NCI-H1092 treated with DMSO at 0.1 percent for 48 hours (cell line): ENCODE measurements at regions not wholly inside any gene's neighbourhood (a gene's known extent, or its start where the extent isn't known, plus 50 kb on each side); places are given as distances from the start of the nearest gene placed in this dataset.
"Not testable (repeated sequence)": the region's sequence is repeated elsewhere in the genome, so short reads cannot be mapped to it uniquely, and the experiment has no call there.

Source experiments
- DNase-seq: peaks from one replicate; lab custom pipeline; 2025; lab: John Stamatoyannopoulos, UW

DNA sequence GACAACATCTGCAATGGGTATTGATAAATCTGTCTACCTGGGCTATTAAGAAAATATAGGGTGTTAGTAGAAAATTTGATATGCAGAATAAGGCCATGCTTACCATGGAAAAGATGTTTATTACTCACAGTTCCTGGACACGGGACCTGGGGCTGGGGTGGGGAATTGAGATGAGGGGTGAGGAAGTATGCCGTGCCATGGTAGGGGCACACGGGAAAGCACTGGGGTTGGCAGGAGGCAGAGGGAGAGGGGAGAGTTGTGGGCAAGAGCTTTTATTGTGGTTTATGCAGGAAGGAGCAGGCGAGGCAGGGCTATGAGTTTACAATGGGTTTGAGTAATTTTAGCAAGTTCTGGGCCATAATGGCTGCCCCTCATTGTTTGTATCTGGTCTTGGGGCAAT is 493.8 kb downstream of the SIPA1L2 start:
- no peak for DNase-seq

DNA sequence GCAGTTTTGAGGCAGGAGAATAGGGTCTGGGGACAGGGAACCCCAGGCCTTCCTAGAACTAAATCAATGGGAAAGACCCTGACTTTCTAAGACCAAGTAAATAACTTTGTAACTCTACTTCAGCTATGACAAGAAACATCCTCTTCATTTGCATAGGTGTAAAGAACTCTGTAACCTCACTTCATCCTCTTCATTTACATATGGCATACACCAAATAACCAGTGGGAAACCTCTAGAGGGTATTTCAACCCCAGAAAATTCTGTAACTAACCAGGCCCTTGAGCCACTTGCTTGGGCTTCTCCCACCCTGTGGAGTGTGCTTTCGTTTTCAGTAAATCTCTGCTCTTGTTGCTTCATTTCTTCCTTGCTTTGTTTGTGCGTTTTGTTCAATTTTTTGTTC is 495.6 kb downstream of the SIPA1L2 start:
- DNase-seq: no peak

- DNase-seq: no peak
These were observed 497.4 kb downstream of the SIPA1L2 start for GRCh38 chr1:232132572-232132971.

- DNase-seq: no peak
These were observed 498.1 kb downstream of the SIPA1L2 start for GRCh38 chr1:232131715-232132391.

DNA sequence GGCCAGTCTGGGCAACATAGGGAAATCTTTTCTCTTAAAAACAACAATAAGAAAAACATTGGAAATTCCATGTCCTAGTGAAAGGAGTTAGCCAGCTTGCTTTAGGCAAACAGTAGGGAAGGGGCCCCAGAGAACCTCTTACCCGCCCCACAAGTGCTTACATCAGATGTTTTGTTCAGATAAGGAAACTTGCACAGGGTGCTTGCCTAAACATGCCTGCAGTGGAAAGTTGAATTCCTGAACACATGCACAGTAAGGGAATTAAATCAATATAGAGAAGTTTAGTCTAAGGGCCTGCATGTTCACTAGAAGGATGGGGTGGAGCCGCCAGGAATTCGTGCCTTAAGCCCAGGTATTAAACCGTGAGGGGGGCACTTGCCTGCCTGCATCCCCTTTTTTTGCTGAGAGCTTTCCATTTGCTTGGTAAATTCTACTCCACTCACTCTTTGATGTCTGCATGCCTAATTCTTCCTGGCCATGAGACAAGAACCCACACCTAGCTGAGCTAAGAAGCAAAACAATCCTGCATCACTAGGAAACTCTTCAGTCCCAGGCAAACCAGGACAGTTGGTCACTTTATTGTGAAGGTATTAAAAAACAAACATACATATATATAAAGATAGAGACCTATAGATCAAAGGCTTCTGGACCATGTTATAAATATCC is 499.0 kb downstream of the SIPA1L2 start:
- DNase-seq: no peak

- no peak for DNase-seq
These were observed 500.6 kb downstream of the DISC1 start for GRCh38 chr1:232127190-232127589.

DNA sequence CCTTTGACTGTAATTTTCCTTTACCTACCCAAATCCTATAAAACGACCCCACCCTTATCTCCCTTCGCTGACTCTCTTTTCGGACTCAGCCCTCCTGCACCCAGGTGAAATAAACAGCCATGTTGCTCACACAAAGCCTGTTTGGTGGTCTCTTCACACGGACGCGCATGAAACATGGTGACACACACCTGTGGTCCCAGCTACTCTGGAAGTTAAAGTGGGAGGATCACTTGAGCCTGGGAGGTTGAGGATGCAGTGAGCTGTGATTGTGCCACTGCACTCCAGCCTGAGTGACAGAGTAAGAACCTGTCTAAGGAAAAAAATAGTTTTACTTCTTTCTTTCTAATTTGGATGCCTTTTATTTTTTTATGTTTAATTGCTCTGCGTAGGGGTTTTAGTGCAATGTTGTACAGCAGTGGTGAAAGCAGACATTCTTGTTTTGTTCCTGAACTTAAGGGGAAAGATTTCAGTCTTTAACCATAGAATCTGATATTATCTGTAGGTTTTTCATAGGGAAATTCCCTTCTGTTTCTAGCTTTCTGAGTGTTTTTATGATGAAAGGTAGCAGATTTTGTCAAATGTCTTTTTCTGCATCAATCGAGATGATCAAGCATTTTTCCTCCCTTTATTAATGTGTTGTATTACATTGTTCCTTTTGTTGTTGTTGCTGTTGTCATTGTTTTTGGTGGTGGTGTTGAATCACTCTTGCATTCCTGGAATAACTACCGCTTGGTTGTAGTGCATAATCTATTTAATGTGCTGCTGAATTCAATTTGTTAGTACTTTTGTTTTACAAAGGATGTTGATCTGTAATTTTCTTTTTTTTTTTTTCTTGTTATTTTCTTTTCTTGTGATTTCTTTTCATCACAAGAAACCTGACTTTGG is 497.4 kb downstream of the DISC1 start:
- DNase-seq: no peak

- not testable (repeated sequence) for DNase-seq
These were observed 491.3 kb downstream of the DISC1 start for GRCh38 chr1:232117903-232118302.

DNA sequence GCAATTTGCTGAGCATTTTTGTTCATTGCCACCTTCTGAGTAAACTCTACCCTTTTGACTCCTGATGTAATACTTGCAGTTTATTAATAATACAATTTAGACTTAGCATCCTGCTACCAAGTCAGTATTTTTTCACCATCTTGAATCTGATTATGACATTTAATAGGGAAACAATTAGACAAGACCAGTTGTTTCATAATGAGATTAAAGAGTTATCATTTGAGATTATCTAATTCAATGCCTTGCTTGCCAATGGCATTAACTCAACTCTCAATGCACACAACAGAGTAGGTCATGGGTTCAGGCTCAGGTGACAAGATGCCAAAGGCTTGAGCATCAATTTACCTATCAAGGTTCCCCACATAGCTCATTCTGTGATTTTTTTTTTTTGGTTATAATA is 488.4 kb downstream of the DISC1 start:
- no peak for DNase-seq

DNA sequence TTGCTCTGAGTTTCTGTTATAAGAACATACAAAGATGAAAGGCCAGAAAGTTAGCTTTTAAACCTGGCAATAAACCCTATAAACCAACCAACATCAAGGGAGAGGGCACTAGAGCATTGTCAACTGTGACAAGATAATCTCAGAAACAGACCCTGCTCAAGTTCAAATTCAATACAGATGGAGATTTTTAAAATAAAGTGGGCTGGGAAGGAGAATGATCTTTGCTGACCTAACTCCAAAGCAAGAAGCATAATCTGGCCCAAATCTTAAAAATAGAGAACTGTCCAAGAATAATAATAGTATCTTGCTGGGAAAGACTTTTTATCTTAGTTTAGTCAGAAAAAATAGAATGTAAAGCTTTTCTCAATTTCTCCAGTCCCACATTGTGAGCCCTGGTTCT is 485.5 kb downstream of the DISC1 start:
- DNase-seq: no peak

DNA sequence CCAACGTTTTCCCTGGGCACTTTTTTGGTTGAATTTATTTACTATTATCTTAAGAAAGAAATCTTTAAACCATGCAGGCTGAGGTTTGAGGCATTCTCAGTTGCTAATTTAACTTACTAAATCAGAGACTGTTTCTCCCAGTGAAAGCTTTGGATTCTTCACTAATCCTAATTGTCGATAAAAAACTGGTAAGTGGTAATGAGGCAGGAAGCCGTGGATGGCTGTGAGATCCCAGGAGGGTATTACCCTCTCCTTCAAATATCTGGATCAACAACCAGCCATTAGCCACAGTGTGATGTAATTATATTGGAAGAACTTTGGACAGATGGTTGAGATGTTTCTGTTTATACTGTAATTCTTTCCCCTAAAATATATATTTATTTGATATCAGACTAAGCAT is 485.0 kb downstream of the DISC1 start:
- DNase-seq: no peak

DNA sequence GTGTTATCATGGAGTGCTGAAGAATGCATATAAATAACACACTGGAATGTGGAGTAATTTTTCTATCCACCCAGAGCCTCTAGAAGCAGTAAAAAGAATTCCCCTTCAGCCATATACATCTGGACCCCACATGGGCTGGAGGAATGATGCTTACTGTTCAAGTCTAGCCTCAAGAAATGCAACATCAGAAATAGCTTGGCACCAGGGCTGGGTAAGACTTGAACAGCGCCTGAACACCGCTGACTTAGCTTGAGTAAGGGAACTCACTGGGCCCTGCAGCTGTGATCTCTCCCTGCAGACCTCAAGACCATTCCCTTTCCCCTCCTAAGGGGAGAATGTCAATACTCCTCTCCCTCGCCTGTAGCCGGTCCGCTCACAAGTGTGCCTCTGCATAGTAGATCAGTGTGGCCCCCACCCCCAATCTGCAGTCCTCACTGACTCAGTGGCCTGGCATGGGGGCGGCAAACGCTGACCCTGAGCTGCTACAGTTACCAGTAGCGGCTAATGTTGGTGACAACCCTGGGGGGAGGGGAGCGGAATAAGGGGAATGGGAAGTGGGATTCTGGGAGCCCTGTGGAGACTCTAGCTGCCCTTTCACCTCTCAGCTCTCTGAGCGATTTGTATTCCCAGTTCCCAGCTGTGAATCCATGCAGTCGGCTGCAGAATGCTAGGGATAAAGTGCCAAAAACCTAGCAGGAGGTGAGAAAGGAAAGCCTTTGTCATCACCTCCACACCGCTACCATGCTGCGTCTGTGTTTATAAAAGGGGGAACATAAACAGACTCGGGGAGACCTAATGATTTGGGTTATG is 483.9 kb downstream of the DISC1 start:
- no peak for DNase-seq

GRCh38 chr1:232109391-232109790 is 482.8 kb downstream of the DISC1 start:
- DNase-seq: no peak

DNA sequence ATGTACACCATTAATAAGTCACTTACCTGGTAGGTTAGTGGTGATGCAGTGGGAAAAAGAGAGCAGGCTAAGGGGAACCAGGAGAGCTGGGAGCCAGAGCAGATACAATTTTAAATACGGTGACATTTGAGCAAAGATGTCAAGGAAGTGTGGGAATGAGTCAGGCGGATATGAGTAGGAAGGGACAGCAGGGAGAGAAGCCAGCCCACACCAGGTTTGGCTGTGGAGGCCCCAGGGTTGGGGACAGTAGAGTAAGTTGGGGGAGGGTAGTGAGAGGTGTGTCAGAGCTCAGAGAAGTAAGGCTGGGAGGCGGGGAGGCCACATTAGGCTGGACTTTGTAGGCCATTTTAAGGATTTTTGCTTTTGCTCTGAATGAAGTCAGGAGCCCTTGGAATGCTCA is 482.0 kb downstream of the DISC1 start:
- no peak for DNase-seq

DNA sequence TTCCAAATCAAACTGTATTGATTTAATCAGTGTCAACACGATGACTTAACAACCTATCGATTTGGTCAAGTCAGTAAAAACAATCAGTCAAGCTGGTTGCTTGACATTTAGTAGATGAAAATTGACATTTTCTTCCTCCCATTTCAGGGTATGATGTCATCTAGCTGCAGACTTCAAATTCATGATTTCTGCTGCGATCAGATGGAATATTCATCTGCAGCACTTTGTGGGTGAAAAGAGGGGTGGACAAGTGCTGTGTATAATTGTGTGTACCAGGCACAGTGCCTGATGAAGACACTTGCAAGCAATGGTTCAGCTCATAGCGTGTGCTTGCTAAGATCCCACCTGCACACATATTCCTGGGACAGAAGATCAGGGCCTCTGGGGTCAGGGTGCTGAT is 479.8 kb downstream of the DISC1 start:
- no peak for DNase-seq

- DNase-seq: no peak
These were observed 479.0 kb downstream of the DISC1 start for GRCh38 chr1:232105561-232105960.

- no peak for DNase-seq
These were observed 474.6 kb downstream of the DISC1 start for GRCh38 chr1:232101231-232101630.

- DNase-seq: no peak
These were observed 470.2 kb downstream of the DISC1 start for GRCh38 chr1:232096751-232097150.
